ENCODE measurements at regions not wholly inside any gene's neighbourhood (a gene's known extent, or its start where the extent isn't known, plus 50 kb on each side); places are given as distances from the start of the nearest gene placed in this dataset.
"Not testable (repeated sequence)": the region's sequence is repeated elsewhere in the genome, so short reads cannot be mapped to it uniquely, and the experiment has no call there.

DNA sequence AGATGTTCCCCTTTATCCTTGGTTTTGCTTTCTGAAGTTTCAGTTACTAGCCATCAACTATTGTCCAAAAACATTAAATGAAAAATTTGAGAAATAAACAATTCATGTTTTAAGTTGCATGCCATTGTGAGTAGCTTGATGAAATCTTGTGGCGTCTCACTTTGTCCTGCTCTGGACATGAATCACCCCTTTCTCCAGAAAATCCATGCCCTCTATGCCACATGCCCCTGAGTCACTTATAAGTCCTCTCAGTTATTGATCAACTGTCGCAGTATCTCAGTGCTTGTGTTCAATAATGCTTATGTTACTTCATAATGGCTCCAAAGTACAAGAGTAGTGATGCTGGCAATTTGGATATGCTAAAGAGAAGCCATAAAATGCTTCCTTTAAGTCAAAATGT lies 208.0 kb upstream of the FERD3L start:
- no peaks in the 10 kb centered on the region for H3K36me3 ChIP-seq (ENCODE audit: control insufficient read depth in 2 of 2, insufficient read depth in 2 of 2, low read length in 2 of 2)
- no peak overlapping the region for H3K9ac ChIP-seq (ENCODE audit: low read length in 2 of 2)
- no peaks in the 10 kb centered on the region for H3K4me1 ChIP-seq (ENCODE audit: control insufficient read depth, insufficient read depth, low read length)
- no peak overlapping the region for H3K4me3 ChIP-seq (ENCODE audit: low read length in 2 of 2)
- H3K27me3 ChIP-seq (ENCODE audit: control insufficient read depth in 1 of 2, insufficient read depth in 2 of 2, low read length in 2 of 2), result no peaks in the 10 kb centered on the region
- no peak overlapping the region for H3K27ac ChIP-seq (ENCODE audit: low read length)
- no peaks in the 10 kb centered on the region for H3K9me3 ChIP-seq (ENCODE audit: control insufficient read depth in 2 of 2, low read length in 2 of 2)

DNA sequence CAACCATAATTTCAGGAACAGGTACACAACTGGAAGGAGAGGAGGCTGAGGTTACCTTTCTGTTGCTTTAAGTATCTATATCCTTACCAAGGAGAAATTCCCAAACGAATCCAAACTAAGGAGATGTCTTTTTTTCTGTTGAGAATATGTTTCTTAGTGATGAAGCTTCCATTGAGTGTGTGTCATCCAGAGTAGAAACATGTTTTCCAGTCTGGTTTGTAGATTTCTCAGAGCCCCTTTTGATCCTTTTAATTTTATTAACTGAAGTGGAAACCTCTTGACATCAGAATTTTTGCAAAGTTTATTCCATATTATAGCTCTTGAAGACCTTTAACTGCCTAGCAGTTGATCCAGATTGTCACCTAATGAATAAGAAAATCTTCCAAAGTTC lies 207.1 kb upstream of the FERD3L start:
- Histone ChIP-seq H3K27ac (ENCODE audit: low read length) (no peak overlapping the region), H3K9ac (ENCODE audit: low read length in 2 of 2) (no peak overlapping the region), H3K4me3 (ENCODE audit: low read length in 2 of 2) (no peak overlapping the region), H3K4me1 (ENCODE audit: control insufficient read depth, insufficient read depth, low read length) (no peaks in the 10 kb centered on the region), H3K9me3 (ENCODE audit: control insufficient read depth in 2 of 2, low read length in 2 of 2) (no peaks in the 10 kb centered on the region), H3K36me3 (ENCODE audit: control insufficient read depth in 2 of 2, insufficient read depth in 2 of 2, low read length in 2 of 2) (no peaks in the 10 kb centered on the region), H3K27me3 (ENCODE audit: control insufficient read depth in 1 of 2, insufficient read depth in 2 of 2, low read length in 2 of 2) (no peaks in the 10 kb centered on the region)

DNA sequence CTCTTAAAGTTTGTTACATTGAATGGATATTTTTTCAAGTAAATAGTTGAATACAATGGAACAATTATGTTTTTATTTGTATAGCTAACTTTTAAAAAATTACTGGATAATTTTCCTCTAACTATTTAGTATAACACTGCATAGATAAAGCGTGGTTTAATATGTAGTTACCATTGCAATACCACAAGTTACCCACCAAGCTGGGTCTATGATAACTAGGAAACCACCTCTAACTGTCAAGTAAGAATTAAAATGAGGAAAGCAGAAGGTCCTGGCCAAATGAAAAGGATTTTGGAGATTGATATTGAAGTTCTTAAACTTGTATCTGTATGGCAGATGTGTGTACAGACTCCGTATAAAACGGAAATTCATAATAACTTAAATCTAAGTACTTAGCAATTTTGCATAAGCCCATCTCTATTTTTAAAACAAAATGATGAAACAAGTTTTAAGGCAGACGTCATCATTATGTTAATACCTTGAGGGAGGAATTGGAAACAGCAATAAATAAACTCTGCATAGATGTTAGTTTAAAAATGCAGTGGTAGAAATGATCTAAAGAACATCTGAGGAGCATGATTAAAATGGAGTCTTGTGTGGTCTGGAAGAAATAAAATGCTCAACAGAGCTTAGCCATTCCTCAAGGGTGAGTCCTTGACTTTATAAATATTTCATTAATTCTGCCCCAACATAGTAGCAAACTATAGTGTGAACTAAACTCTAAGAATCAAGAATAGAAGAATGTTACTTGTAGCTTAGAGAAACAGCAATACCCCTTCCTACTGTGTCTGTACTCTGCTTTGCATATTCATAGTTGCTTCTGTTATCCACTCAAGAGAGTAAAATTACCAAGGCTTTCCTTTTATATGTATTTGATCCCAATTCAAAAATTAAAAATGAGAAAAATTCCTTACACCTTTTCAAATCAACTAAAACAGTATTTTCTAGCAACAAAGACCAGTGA lies 206.4 kb upstream of the FERD3L start:
- no peaks in the 10 kb centered on the region for H3K27me3 ChIP-seq (ENCODE audit: control insufficient read depth in 1 of 2, insufficient read depth in 2 of 2, low read length in 2 of 2)
- no peaks in the 10 kb centered on the region for H3K4me1 ChIP-seq (ENCODE audit: control insufficient read depth, insufficient read depth, low read length)
- no peak overlapping the region for H3K27ac ChIP-seq (ENCODE audit: low read length)
- H3K36me3 ChIP-seq (ENCODE audit: control insufficient read depth in 2 of 2, insufficient read depth in 2 of 2, low read length in 2 of 2), result no peaks in the 10 kb centered on the region
- no peaks in the 10 kb centered on the region for H3K9me3 ChIP-seq (ENCODE audit: control insufficient read depth in 2 of 2, low read length in 2 of 2)
- no peak overlapping the region for H3K9ac ChIP-seq (ENCODE audit: low read length in 2 of 2)
- no peak overlapping the region for H3K4me3 ChIP-seq (ENCODE audit: low read length in 2 of 2)

GRCh38 chr7:19339512-19339911 lies 194.3 kb upstream of the FERD3L start:
- Histone ChIP-seq H3K9me3 (ENCODE audit: control insufficient read depth in 2 of 2, low read length in 2 of 2) (no peaks in the 10 kb centered on the region), H3K9ac (ENCODE audit: low read length in 2 of 2) (no peak overlapping the region), H3K36me3 (ENCODE audit: control insufficient read depth in 2 of 2, insufficient read depth in 2 of 2, low read length in 2 of 2) (no peaks in the 10 kb centered on the region), H3K27ac (ENCODE audit: low read length) (no peak overlapping the region), H3K27me3 (ENCODE audit: control insufficient read depth in 1 of 2, insufficient read depth in 2 of 2, low read length in 2 of 2) (no peaks in the 10 kb centered on the region), H3K4me1 (ENCODE audit: control insufficient read depth, insufficient read depth, low read length) (no peaks in the 10 kb centered on the region), H3K4me3 (ENCODE audit: low read length in 2 of 2) (no peak overlapping the region)

- not testable (repeated sequence) for H3K27ac ChIP-seq (ENCODE audit: low read length); H3K9ac ChIP-seq (ENCODE audit: low read length in 2 of 2); H3K9me3 ChIP-seq (ENCODE audit: control insufficient read depth in 2 of 2, low read length in 2 of 2); H3K36me3 ChIP-seq (ENCODE audit: control insufficient read depth in 2 of 2, insufficient read depth in 2 of 2, low read length in 2 of 2); H3K4me3 ChIP-seq (ENCODE audit: low read length in 2 of 2); H3K4me1 ChIP-seq (ENCODE audit: control insufficient read depth, insufficient read depth, low read length); H3K27me3 ChIP-seq (ENCODE audit: control insufficient read depth in 1 of 2, insufficient read depth in 2 of 2, low read length in 2 of 2)
Observed at GRCh38 chr7:19338512-19338911, 193.3 kb upstream of the FERD3L start.

GRCh38 chr7:19336836-19337383 lies 191.7 kb upstream of the FERD3L start:
- H3K27me3 ChIP-seq (ENCODE audit: control insufficient read depth in 1 of 2, insufficient read depth in 2 of 2, low read length in 2 of 2), result no peaks in the 10 kb centered on the region
- H3K4me3 ChIP-seq (ENCODE audit: low read length in 2 of 2), result no peak overlapping the region
- no peaks in the 10 kb centered on the region for H3K4me1 ChIP-seq (ENCODE audit: control insufficient read depth, insufficient read depth, low read length)
- H3K9me3 ChIP-seq (ENCODE audit: control insufficient read depth in 2 of 2, low read length in 2 of 2), result no peaks in the 10 kb centered on the region
- no peak overlapping the region for H3K27ac ChIP-seq (ENCODE audit: low read length)
- no peak overlapping the region for H3K9ac ChIP-seq (ENCODE audit: low read length in 2 of 2)
- no peaks in the 10 kb centered on the region for H3K36me3 ChIP-seq (ENCODE audit: control insufficient read depth in 2 of 2, insufficient read depth in 2 of 2, low read length in 2 of 2)

GRCh38 chr7:19333706-19334105 lies 188.5 kb upstream of the FERD3L start:
- Histone ChIP-seq H3K36me3 (ENCODE audit: control insufficient read depth in 2 of 2, insufficient read depth in 2 of 2, low read length in 2 of 2) (no peaks in the 10 kb centered on the region), H3K9ac (ENCODE audit: low read length in 2 of 2) (no peak overlapping the region), H3K27ac (ENCODE audit: low read length) (no peak overlapping the region), H3K4me3 (ENCODE audit: low read length in 2 of 2) (no peak overlapping the region), H3K9me3 (ENCODE audit: control insufficient read depth in 2 of 2, low read length in 2 of 2) (no peaks in the 10 kb centered on the region), H3K4me1 (ENCODE audit: control insufficient read depth, insufficient read depth, low read length) (no peaks in the 10 kb centered on the region), H3K27me3 (ENCODE audit: control insufficient read depth in 1 of 2, insufficient read depth in 2 of 2, low read length in 2 of 2) (no peaks in the 10 kb centered on the region)

GRCh38 chr7:19327018-19327417 lies 181.8 kb upstream of the FERD3L start:
- Histone ChIP-seq H3K4me1 (ENCODE audit: control insufficient read depth, insufficient read depth, low read length) (no peaks in the 10 kb centered on the region), H3K9ac (ENCODE audit: low read length in 2 of 2) (no peak overlapping the region), H3K27me3 (ENCODE audit: control insufficient read depth in 1 of 2, insufficient read depth in 2 of 2, low read length in 2 of 2) (no peaks in the 10 kb centered on the region), H3K9me3 (ENCODE audit: control insufficient read depth in 2 of 2, low read length in 2 of 2) (no peaks in the 10 kb centered on the region), H3K27ac (ENCODE audit: low read length) (no peak overlapping the region), H3K36me3 (ENCODE audit: control insufficient read depth in 2 of 2, insufficient read depth in 2 of 2, low read length in 2 of 2) (no peaks in the 10 kb centered on the region), H3K4me3 (ENCODE audit: low read length in 2 of 2) (no peak overlapping the region)

DNA sequence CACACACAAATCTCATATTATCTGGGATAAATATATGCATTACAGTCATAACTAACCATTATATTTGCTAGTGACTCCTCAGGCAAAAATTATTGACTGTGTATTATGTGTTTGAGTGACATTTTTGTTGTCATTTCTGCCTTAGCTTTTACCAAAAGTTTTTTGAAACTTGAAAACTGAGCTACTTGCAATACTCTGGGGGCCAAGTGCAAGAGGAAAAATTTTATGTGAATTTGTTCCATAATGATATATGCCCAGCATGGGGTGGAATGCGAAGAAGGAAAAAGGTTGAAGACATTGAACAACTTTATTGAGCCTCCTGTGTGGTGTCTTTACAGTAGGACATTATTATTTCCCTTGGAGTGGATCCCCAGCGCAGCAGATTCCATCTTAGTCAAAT lies 176.8 kb upstream of the FERD3L start:
- Histone ChIP-seq H3K27ac (ENCODE audit: low read length) (no peak overlapping the region), H3K4me3 (ENCODE audit: low read length in 2 of 2) (no peak overlapping the region), H3K4me1 (ENCODE audit: control insufficient read depth, insufficient read depth, low read length) (no peaks in the 10 kb centered on the region), H3K9ac (ENCODE audit: low read length in 2 of 2) (no peak overlapping the region), H3K36me3 (ENCODE audit: control insufficient read depth in 2 of 2, insufficient read depth in 2 of 2, low read length in 2 of 2) (no peaks in the 10 kb centered on the region), H3K9me3 (ENCODE audit: control insufficient read depth in 2 of 2, low read length in 2 of 2) (no peaks in the 10 kb centered on the region), H3K27me3 (ENCODE audit: control insufficient read depth in 1 of 2, insufficient read depth in 2 of 2, low read length in 2 of 2) (no peaks in the 10 kb centered on the region)

DNA sequence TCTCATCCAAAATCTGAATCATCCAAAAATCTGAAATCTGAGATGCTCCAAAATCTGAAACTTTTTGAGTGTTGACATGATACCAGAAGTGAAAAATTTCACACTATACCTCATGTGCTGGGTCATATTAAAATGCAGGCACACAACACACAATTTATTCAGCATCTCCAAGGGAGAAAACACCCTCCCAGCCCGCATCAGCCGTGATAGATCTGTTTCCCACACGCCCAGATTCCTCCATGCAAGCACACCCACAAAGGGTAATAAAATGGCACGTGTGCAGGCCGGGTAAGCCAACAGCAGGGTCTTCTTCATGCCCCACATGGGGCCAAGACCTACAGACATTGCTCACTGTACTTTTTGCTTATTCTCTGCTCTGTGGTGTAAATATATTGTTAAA lies 173.1 kb upstream of the FERD3L start:
- Histone ChIP-seq H3K4me1 (ENCODE audit: control insufficient read depth, insufficient read depth, low read length) (no peaks in the 10 kb centered on the region), H3K4me3 (ENCODE audit: low read length in 2 of 2) (no peak overlapping the region), H3K9me3 (ENCODE audit: control insufficient read depth in 2 of 2, low read length in 2 of 2) (no peaks in the 10 kb centered on the region), H3K27me3 (ENCODE audit: control insufficient read depth in 1 of 2, insufficient read depth in 2 of 2, low read length in 2 of 2) (no peaks in the 10 kb centered on the region), H3K27ac (ENCODE audit: low read length) (no peak overlapping the region), H3K9ac (ENCODE audit: low read length in 2 of 2) (no peak overlapping the region), H3K36me3 (ENCODE audit: control insufficient read depth in 2 of 2, insufficient read depth in 2 of 2, low read length in 2 of 2) (no peaks in the 10 kb centered on the region)

GRCh38 chr7:19317461-19317860 lies 172.2 kb upstream of the FERD3L start:
- Histone ChIP-seq H3K9me3 (ENCODE audit: control insufficient read depth in 2 of 2, low read length in 2 of 2) (no peaks in the 10 kb centered on the region), H3K36me3 (ENCODE audit: control insufficient read depth in 2 of 2, insufficient read depth in 2 of 2, low read length in 2 of 2) (no peaks in the 10 kb centered on the region), H3K27ac (ENCODE audit: low read length) (no peak overlapping the region), H3K4me3 (ENCODE audit: low read length in 2 of 2) (no peak overlapping the region), H3K9ac (ENCODE audit: low read length in 2 of 2) (no peak overlapping the region), H3K4me1 (ENCODE audit: control insufficient read depth, insufficient read depth, low read length) (no peaks in the 10 kb centered on the region), H3K27me3 (ENCODE audit: control insufficient read depth in 1 of 2, insufficient read depth in 2 of 2, low read length in 2 of 2) (no peaks in the 10 kb centered on the region)
